A673 (cell line): ENCODE measurements at regions not wholly inside any gene's neighbourhood (a gene's known extent, or its start where the extent isn't known, plus 50 kb on each side); places are given as distances from the start of the nearest gene placed in this dataset.

Source experiments
- BruUV-seq: library from RNA; stranded (reverse); fragments of 400-500 nt; replicated peaks from 2 replicates; lab custom pipeline; 2021; lab: Mats Ljungman, UMichigan
- CTCF ChIA-PET: fragments of 300-600 bp; sonication (Branson Sonifier 250); formaldehyde crosslinking; loops from one replicate; lab custom pipeline; 2022; ENCODE audit warnings: antibody characterized with exemption; lab: Charles Lee
- POLR2A ChIA-PET: fragments of 300-600 bp; sonication (Branson Sonifier 250); formaldehyde crosslinking; loops from one replicate; lab custom pipeline; 2022; ENCODE audit warnings: antibody characterized with exemption; ENCODE audit not compliant: low non-redundant PET; lab: Charles Lee
- DNase-seq: peaks from one replicate; pipeline ENCODE4 v3.0.0-alpha.2; 2015; ENCODE audit warnings: low spot score
- H3K27ac ChIP-seq: fragments of 200-600 bp; sonication (generic); 2 replicates; pipeline ENCODE4 v1.5.1; 2016; ENCODE audit warnings: mixed run types, low read depth, mild to moderate bottlenecking, mixed read lengths, antibody characterized with exemption, low read length; ENCODE audit not compliant: poor library complexity, severe bottlenecking
- H3K27me3 ChIP-seq: fragments of 200-600 bp; sonication (generic); replicated peaks from 2 replicates; pipeline ENCODE4 v1.6.1; 2017; ENCODE audit warnings: mixed run types, low read depth, mild to moderate bottlenecking, mixed read lengths, antibody characterized with exemption, low read length; ENCODE audit not compliant: insufficient read depth, poor library complexity
- H3K36me3 ChIP-seq: fragments of 200-600 bp; sonication (generic); 2 replicates; pipeline ENCODE4 v1.6.1; 2016; ENCODE audit warnings: mixed run types, mild to moderate bottlenecking, mixed read lengths, antibody characterized with exemption, low read length; ENCODE audit not compliant: insufficient read depth, poor library complexity, severe bottlenecking
- H3K4me1 ChIP-seq: fragments of 200-600 bp; sonication (generic); 2 replicates; pipeline ENCODE4 v1.6.1; 2017; ENCODE audit warnings: mixed run types, mild to moderate bottlenecking, mixed read lengths, antibody characterized with exemption, low read length; ENCODE audit not compliant: insufficient read depth, poor library complexity, severe bottlenecking
- H3K4me3 ChIP-seq: fragments of 200-600 bp; sonication (generic); 2 replicates; pipeline ENCODE4 v1.5.1; 2016; ENCODE audit warnings: low read depth, mixed run types, mild to moderate bottlenecking, mixed read lengths, low read length; ENCODE audit not compliant: poor library complexity, severe bottlenecking
- H3K9me3 ChIP-seq: fragments of 200-600 bp; sonication (generic); 2 replicates; pipeline ENCODE4 v1.6.1; 2016; ENCODE audit warnings: mixed run types, low read depth, mild to moderate bottlenecking, mixed read lengths, antibody characterized with exemption, low read length; ENCODE audit not compliant: poor library complexity, severe bottlenecking
- CTCF ChIP-seq: fragments of 300-800, 200-600 bp; sonication (generic); conservative IDR thresholded peaks from 2 replicates; pipeline ENCODE4 v1.5.1; 2017; ENCODE audit warnings: low read depth, mild to moderate bottlenecking, antibody characterized with exemption, low read length, moderate library complexity, mixed read lengths
- EZH2 ChIP-seq: fragments of 200-600 bp; sonication (generic); IDR thresholded peaks from 2 replicates; pipeline ENCODE4 v1.6.1; 2017; ENCODE audit warnings: borderline replicate concordance, low read depth, mild to moderate bottlenecking, mixed read lengths, antibody characterized with exemption, low read length; ENCODE audit not compliant: poor library complexity, severe bottlenecking
- intact Hi-C: fragments of 100-400 bp; cut with micrococcal nuclease; formaldehyde crosslinking; loops from one replicate; pipeline ENCODE4 v1.10.0; 2022; ENCODE audit not compliant: unreplicated experiment

GRCh38 chr14:40074169-40074568 is 641.9 kb upstream of the FBXO33 start:
- no peaks in the 10 kb centered on the region for H3K4me1 ChIP-seq
- H3K36me3 ChIP-seq: no peaks in the 10 kb centered on the region
- TF ChIP-seq EZH2: no peak
- no peak for TF ChIP-seq CTCF
- H3K9me3 ChIP-seq: peaks cover 3% of the 10 kb centered on the region
- no TSS peak for BruUV-seq
- no peaks in the 10 kb centered on the region for H3K27me3 ChIP-seq
- H3K27ac ChIP-seq: no peak overlapping the region
- DNase-seq: no peak
- ChIA-PET CTCF (no interaction called here), POLR2A (no interaction called here)
- intact Hi-C loops: no loop called here
- H3K4me3 ChIP-seq: no peak overlapping the region

GRCh38 chr14:40072175-40072574 is 639.9 kb upstream of the FBXO33 start:
- CTCF ChIA-PET: no interaction called here
- H3K36me3 ChIP-seq: no peaks in the 10 kb centered on the region
- H3K27ac ChIP-seq: no peak overlapping the region
- H3K9me3 ChIP-seq: peaks cover 3% of the 10 kb centered on the region
- no TSS peak for BruUV-seq
- DNase-seq: no peak
- H3K27me3 ChIP-seq: no peaks in the 10 kb centered on the region
- intact Hi-C loops: no loop called here
- POLR2A ChIA-PET: no interaction called here
- H3K4me1 ChIP-seq: no peaks in the 10 kb centered on the region
- TF ChIP-seq EZH2 (no peak), CTCF (no peak)
- H3K4me3 ChIP-seq: no peak overlapping the region

- Histone ChIP-seq H3K4me3 (no peak overlapping the region), H3K36me3 (no peaks in the 10 kb centered on the region), H3K27me3 (no peaks in the 10 kb centered on the region), H3K27ac (no peak overlapping the region), H3K9me3 (no peaks in the 10 kb centered on the region), H3K4me1 (no peaks in the 10 kb centered on the region)
- no TSS peak for BruUV-seq
- no peak for DNase-seq
- intact Hi-C loops: no loop called here
- POLR2A ChIA-PET: no interaction called here
- TF ChIP-seq EZH2 (no peak), CTCF (no peak)
- CTCF ChIA-PET: no interaction called here
Observed at GRCh38 chr14:40058901-40059897, 627.0 kb upstream of the FBXO33 start.
